ENCODE measurements at regions not wholly inside any gene's neighbourhood (a gene's known extent, or its start where the extent isn't known, plus 50 kb on each side); places are given as distances from the start of the nearest gene placed in this dataset.

DNA sequence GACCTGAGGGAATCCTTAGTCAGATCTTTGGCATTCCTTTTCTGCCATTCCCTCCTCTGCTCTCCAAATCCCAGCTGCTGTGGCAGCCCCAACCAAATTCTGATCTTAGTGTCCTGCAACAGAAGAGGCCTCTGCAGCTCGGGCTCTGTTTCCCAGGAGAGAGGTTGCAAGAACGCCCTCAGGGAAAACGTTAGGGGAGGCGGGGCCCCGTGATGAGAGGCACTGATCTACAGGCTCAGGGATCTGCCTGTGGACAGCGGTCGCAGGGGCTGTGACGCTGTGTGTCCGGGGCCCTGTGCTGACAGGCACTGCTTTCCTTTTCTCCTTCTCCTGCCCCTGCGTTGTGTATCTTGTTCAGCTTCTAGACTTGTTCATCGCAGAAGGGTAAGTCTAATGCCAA lies 57.3 kb upstream of the DPYSL4 start:
- no peak for TF ChIP-seq LEF1 (IDR thresholded peaks at IDR 0.05; ENCODE audit: borderline replicate concordance)
- no peak for TF ChIP-seq FOXM1 (IDR thresholded peaks at IDR 0.05; ENCODE audit: borderline replicate concordance)
- TF ChIP-seq ARNT (IDR thresholded peaks at IDR 0.05), result no peak
- no peak for TF ChIP-seq ELF4 (IDR thresholded peaks at IDR 0.05)
- no peak for TF ChIP-seq NFRKB (IDR thresholded peaks at IDR 0.05)
